HG03469 (cell line): ENCODE measurements at regions not wholly inside any gene's neighbourhood (a gene's known extent, or its start where the extent isn't known, plus 50 kb on each side); places are given as distances from the start of the nearest gene placed in this dataset.
"Not testable (repeated sequence)": the region's sequence is repeated elsewhere in the genome, so short reads cannot be mapped to it uniquely, and the experiment has no call there.

ENCODE experiments used
- ATAC-seq: cut with Tn5 transposase; IDR thresholded peaks from one replicate; pipeline ENCODE4 v1.9.1; 2021; ENCODE audit warnings: mild to moderate bottlenecking, moderate library complexity, moderate number of reproducible peaks; ENCODE audit not compliant: unreplicated experiment

DNA sequence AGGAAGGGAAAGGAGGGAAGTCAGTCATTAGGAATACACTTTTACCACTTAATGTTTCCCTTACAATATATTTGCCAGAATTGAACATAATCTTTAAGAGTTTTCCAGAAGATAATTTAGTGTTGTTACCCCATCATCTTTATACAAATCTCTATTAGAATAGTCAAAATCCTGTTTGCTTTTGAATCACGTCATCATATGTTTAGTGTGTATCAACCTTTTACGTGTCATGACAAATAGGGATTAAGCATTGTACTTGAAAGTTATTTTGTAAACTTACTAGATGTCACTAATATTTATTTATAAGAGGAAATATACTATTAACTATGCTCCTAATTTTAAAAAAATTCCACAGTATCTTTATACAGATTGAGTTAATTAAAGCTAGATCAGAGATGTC lies 1899.5 kb downstream of the MAT2B start:
- no peak for ATAC-seq

DNA sequence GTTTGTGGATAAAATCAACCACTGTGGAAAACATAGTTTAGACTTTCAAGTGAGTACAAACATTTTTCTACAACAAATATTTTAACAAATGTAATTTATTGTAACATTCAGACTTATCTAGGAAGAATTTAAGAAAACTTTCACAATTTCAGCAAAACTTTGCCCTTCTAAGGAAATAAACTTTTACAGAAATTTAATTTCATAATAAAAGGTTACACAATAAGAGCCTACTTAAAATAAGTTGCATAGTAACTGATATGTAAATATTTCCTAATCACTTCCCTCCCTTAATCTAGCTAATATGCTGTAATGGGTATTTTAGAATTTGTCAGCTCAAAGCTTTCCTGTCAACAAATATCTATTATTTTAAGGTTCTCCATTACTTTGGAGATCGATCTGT lies 1899.9 kb downstream of the MAT2B start:
- ATAC-seq, result no peak

DNA sequence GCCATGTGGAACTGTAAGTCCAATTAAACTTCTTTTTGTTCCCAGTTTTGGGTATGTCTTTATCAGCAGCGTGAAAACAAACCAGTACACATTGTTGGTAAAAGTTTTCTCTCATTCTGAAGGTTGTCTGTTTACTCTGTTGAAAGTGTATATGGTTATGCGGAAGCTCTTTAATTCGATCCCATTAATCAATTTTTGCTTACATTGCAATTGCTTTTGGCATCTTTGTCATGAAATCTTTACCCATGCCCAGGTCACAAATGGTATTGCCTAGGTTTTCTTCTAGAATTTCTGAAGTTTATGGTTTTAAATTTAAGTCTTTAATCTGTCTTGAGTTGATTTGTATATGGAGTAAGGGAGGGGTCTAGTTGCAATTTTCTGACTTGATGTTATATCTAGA lies 1901.9 kb downstream of the MAT2B start:
- no peak for ATAC-seq

DNA sequence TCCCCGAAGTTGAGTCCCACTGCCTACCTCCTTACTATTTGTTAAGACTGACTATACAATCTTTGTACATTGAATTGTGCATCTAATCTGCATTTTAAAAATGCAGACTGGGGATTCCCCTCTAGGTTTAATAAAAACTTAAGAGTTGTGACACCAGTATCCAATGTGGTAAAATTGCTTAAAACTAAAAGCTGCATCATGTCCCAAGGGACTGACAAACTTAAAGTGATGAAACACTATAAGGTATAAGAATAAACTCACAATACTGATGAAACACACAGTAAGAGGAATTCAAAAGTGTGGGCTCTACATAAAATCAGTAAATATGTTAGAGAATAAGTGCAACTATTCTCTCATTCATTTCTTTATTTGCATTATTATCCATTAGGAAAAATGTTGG lies 1905.1 kb downstream of the MAT2B start:
- no peak for ATAC-seq

DNA sequence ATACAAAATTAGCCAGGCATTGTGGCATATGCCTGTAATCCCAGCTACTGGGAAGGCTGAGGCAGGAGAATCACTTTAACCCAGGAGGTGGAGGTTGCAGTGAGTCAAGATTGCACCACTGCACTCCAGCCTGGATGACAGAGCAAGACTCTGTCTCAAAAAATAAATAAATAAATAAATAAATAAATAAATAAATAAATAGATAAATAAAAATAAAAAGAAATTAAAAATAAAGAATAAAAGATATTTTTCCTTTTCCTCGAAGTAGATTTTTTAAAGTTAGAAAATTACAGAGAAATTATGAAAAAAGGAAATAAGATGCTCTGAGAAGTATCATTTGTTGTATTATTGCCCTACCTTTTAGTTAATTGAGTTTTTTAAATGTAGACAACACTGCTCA lies 1906.1 kb downstream of the MAT2B start:
- ATAC-seq, result not testable (repeated sequence)

DNA sequence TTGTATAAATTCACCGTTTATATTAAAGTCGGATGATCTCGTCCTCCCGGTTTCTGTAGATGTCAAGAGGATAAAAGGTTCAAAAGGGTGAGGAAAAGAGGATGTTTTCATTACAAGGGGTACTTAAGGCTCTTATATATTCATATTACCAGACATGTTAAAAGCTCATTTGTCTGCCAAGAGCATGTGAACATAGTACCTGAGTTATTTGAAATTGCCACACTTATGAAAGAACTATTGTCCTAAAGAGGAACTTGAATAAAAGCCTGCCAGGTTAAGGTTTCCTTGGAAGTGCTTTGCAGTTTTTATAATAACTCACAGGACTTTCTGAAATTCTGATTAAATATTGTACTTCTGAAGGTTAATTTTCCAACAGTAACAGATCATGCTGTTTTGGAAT lies 1915.1 kb downstream of the MAT2B start:
- ATAC-seq, result no peak

DNA sequence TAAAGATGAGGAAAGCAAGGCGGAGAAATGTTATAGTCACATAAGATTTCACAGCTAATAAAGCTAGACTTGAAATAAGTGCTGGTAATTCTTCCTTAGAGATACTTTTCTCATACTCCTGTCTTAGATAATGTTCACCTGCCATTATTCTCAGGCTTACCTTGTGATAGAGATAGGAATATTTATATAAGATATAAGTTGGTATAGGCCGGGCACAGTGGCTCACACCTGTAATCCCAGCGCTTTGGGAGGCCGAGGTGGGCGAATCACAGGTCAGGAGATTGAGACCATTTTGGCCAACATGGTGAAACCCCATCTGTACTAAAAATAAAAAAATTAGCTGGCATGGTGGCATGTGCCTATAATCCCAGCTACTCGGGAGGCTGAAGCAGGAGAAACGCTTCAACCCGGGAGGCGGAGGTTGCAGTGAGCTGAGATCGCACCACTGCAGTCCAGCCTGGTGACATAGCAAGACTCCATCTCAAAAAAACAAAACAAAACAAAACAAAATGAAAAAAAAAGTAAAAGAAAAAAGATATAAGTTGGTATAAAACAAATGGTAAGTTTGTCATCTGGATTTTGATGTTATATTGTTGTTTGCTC lies 1918.4 kb downstream of the MAT2B start:
- ATAC-seq, result no peak

DNA sequence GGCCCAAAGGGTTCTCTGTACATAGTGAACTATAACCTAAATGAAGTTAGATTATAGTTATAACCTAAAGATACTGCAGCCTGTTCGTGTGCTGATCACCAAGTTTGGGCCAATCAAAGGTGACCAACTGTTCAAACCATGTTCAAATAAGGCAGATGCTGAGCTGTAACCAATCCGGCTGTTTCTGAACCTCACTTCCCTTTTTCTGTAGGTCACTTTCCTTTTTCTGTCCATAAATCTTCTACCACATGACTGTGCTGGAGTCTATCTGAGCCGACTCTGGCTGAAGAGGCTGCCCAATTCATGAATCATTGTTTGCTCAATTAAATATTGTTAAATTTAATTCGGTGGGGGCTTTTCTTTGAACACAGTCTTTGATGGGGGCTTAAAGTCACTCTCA lies 1920.2 kb downstream of the MAT2B start:
- ATAC-seq, result no peak

DNA sequence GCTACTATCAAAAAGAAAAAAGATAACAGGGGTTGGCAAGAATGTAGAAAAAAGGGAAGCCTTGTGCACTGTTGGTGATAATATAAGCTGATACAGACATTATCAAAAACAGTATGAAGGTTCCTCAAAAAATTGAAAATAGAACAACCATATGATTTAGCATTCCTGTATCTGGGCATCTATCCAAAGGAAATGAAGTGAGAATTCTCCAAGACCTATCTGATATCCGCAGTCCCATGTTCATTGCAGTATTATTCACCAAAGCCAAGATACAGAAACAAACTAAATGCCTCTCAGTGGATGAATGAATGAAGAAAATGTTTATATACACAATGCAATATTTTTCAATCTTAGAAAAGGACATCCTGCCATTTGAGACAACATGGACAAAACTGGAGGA lies 1943.3 kb downstream of the MAT2B start:
- no peak for ATAC-seq

DNA sequence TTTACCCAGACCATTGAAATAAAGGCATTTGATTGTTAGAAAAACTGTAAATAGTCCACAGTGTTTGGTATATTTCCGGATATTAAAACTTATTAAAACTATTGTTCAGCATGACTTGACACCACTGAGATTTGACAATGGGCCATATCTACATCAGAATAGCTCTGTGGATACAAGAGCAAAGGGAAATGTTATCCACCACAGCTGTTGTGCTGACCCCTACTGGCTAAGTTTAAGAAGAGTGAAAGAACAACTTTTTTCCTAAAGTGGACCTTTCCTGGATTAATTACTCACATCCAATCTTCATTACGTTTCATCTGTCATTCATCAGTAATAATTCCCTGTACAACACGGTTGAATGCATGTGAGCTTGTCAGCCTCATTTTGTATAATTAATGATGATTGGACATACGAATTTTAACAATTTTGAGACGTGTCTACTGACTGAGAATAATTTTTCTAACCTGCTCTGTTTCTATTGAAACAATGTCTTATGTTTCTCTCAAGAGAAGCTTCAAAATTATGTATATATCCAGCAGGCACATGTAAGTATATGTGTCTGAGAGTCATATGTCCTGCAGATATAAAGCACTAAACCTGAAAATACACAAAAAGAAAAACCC lies 1952.6 kb downstream of the MAT2B start:
- no peak for ATAC-seq

DNA sequence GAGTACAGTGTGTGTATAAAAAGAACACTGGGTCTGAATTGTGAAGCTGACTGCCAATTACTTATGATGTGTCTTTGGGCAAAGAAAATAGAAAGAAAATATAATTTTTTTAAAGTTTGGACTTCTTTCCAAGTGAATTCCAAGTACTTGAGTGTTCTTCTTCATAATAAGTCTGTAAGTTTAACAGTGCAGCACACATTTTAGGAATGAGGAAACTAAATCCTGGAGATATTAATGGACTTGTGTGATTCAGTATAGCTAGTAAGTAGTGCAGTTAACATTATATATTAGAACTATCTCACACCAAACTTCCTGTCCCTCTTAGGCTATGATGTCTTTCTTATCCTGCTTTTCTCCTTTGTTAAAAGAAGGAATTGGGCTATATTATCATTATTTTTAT lies 1953.8 kb downstream of the MAT2B start:
- ATAC-seq, result no peak

DNA sequence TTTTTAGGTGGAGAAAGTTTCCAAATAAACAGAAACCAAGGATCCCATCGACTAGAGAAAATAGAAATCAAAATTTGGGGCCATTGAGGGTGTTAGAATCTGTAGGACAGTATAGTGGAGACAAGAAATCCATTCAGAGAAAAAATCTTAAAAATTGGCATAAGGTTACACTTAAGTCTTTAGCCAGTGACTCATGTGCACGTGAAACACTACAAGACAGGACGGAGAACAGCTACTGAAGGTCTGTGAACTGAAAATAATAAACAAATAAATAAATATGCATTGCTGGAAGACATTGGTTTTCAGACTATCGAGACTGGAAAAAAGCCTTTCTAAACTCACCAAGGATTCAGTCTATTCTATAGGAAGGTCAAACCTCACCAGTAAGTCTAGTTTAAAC lies 1955.5 kb downstream of the MAT2B start:
- ATAC-seq, result no peak

DNA sequence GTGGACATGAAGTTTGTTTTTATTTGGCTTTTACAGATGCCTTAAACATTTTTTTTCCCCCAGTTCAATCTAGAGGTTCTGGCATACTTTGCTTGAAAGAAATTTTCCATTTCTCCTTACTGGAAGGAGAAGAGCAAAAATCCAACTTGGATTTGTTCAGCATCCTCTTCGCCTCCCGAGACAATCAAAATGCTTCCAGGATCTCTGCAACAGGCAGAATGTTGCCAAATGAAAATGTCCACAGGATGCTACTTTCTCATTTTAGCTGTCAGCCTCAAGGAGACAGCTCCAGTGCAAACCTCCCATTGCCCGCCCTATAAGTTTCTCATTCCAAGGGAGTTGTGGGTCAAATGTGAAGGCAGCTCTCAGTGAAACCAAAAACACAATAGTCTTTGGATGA lies 1972.1 kb downstream of the MAT2B start:
- no peak for ATAC-seq

DNA sequence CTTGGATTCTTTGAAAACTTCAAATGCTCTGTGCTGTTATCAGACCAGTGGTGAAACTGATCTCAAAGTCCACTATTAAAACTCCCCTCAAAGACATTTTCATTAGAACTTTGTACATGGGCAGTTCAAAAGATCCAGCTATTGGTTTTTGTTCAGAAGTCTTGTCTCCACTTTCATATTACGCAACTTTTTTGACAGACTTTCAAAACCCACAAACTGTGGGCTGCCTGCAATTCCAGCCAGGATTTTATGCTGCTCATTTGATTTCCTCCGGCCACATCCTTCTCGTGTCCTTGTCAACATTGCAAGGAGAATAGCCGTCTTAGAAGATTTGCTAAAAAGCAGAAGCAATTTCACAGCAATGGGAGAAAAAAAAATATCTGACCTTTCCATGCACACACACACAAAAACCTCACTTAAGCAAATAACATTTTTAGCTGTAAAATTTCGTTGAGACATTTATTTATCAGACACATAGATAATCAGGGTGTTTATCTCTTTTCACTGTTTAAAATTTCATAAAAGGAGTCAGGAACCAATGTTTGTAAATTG lies 1990.5 kb downstream of the MAT2B start:
- ATAC-seq, result no peak

DNA sequence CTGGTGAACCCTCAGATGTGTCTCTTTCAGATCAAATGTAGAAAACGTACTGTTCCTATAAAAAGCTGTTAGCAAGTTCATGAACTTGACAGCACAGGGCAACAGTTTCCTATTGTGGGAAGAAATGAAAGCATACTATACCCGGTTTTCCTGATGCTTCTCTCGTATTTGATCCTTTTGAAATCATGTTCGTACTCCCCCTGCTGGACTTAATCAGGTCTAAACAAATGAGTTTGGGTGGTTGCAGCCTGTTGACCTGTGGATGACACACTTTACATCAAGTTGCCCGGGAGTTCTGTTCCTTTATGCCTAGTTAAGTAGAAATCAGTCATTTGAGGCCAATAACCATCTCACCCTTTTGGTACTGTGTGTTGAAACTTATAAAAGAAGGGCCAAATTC lies 1992.3 kb downstream of the MAT2B start:
- no peak for ATAC-seq

DNA sequence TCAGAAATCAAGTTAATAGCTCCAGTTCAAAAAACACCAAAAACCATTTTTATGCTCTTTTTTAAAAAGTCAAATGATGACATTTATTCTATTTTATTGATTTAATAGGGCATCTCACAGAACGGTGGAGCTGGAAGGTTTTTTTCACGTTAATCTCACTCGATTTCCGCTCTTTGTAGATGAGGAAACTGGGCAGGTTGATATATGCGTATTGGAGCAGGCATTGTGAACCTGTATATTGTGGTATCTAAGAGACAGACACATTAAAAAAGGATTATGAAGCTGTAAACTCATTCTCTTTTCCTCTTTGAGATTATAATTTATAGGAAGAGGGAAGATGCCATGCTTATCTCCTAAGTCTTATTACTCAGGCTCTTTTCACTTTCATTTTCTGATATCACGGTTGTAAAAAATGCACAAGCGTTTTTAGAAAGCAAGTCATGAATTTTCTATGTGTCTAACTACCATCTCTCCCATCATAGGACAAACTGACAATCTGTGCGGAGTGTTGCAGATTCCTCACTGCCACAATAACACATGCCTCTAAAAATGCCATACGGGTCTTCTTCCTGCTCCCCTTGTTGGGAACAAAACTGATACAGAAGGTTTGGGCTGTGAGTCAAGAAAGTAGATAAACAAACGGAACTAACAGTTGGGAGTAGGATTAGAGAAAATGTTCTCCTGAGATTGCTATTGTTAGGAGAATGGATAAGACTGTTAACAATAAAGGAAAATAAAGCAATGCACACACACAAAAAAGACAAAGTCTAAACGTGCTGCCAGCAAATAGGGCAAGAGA lies 1997.7 kb downstream of the MAT2B start:
- ATAC-seq, result no peak

DNA sequence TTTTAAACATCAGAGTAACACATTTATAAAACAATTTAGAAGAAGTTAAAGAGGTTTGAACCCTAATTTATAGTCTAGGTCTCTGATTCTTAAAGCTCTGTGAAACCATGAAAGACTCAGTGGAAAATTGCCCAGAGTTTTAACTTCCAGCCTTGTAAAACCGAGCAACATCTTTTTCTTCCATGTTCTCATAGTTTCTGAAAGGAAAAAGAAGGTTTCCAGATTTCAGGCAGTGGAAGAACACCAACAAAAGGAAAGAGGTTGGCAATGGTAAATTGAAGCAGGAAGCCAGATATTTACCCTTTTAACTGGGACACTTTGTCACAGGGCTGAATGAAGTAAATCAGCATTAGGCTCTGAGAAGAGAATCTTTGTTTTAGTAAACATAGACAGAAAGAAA lies 1999.3 kb downstream of the MAT2B start:
- no peak for ATAC-seq

DNA sequence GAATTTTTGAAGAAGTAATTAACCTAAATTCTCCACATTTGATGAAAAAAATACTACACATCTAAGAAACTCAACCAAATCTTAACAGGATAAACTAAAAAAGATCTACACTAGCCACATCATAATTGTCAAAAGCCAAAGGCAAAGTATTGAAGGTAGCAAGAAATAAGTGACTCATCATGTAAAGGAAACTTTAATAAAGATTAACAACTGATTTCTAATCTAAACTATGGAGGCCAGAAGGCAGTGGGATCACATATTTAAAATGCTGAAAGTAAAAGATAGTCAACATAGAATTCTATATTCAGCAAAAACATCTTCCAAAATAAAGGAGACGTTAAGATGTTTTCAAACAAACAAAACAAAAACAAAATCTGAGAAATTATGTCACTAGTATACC lies 2002.9 kb downstream of the MAT2B start:
- no peak for ATAC-seq

DNA sequence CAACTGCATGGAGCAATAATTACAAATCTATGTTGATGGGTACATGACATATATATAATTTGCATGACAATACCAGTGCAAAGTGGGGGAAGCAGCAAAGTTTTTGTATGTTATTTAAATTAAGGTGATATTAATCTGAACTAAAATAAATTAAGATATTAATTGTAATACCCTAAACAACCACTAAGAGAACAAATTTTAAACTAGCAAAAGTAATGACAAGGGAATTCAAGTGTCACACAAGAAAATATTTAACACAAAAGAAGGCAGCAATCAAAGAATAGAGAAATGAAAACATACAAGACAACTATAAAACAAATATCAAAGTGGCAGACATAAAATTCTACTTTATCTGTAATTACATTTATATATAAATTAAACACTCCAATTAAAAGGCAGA lies 2003.4 kb downstream of the MAT2B start:
- no peak for ATAC-seq

DNA sequence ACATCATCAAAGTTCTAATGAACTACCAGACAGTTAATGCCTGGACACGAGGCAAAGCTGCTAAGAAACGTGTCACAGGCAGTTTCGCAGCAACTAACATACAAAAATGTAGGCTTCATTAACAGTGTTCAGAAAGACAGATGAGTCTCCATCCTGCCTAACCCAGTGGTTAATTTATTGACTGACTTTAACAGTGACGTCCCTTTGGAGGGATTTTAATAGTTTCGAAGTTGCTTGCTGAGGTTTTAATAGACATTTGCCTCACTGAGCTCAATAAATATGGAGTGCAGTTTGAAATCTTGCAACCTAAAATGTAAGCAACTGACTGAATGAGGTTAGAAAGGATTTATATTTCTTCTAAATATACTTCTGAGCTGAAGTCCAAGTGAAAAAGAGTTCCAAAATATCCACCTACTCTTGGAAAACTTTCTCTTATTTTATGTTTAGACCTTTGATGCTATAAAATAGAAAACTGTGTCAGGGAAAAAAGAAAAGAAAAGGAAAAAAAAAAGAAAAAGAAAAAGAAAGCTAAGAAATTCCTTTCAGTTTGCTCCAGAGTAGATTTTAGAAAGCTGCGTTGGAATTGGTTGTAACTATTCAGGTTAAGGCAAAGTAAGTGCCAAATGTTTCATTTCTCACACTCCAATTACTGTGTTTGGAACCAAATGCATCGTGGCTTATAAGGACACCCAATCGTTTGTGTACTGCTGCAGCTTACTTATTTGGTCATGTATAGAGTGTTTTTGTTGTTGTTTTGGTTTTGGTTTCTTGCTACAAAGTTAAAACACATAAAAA lies 2016.6 kb downstream of the MAT2B start:
- ATAC-seq, result no peak

DNA sequence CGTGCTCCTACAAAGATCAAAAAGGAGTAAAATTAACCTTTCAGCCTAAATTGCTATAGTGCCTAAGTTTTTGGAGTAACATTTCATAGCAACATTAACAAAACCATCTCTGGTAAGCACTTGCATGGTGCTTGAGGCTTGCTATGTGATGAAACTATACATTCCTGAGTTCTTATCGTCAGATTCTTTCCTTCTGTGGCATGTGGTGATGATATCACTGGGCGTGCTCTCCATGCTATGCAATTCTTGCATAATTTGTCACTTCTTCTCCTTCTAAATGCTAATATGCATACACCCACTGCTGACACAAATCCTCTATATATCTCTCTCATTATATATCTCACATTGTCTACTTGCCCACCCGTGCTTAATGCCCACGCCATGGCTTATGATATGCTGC lies 2019.9 kb downstream of the MAT2B start:
- ATAC-seq, result no peak
